Endothelial cell (in vitro differentiated cells): ENCODE measurements at regions not wholly inside any gene's neighbourhood (a gene's known extent, or its start where the extent isn't known, plus 50 kb on each side); places are given as distances from the start of the nearest gene placed in this dataset.
"Not testable (repeated sequence)": the region's sequence is repeated elsewhere in the genome, so short reads cannot be mapped to it uniquely, and the experiment has no call there.

Experiments
- DNase-seq: peaks from one replicate; pipeline ENCODE4 v3.0.0; 2021; ENCODE audit warnings: low spot score
- H3K27ac Mint-ChIP-seq: one replicate; pipeline ENCODE4 v1.8.0; 2021; ENCODE audit warnings: mixed read lengths, inconsistent platforms; ENCODE audit not compliant: unreplicated experiment
- H3K27me3 Mint-ChIP-seq: one replicate; pipeline ENCODE4 v1.8.0; 2021; ENCODE audit warnings: mild to moderate bottlenecking, moderate library complexity, mixed read lengths, inconsistent platforms; ENCODE audit not compliant: unreplicated experiment
- H3K36me3 Mint-ChIP-seq: one replicate; pipeline ENCODE4 v1.8.0; 2021; ENCODE audit warnings: mild to moderate bottlenecking, low read depth, mixed read lengths, inconsistent platforms; ENCODE audit not compliant: unreplicated experiment
- H3K4me1 Mint-ChIP-seq: one replicate; pipeline ENCODE4 v1.8.0; 2021; ENCODE audit warnings: mild to moderate bottlenecking, mixed read lengths, inconsistent platforms; ENCODE audit not compliant: unreplicated experiment
- H3K4me3 Mint-ChIP-seq: one replicate; pipeline ENCODE4 v1.8.0; 2021; ENCODE audit warnings: mild to moderate bottlenecking, mixed read lengths, inconsistent platforms; ENCODE audit not compliant: unreplicated experiment
- H3K9me3 Mint-ChIP-seq: one replicate; pipeline ENCODE4 v1.8.0; 2021; ENCODE audit warnings: mixed read lengths, inconsistent platforms; ENCODE audit not compliant: unreplicated experiment
- CTCF ChIP-seq: fragments of 200-600 bp; sonication (generic); IDR thresholded peaks from one replicate; pipeline ENCODE4 v1.5.0; 2021; ENCODE audit warnings: antibody characterized with exemption; ENCODE audit not compliant: unreplicated experiment

GRCh38 chr1:87428883-87429282, 100.2 kb downstream of the LMO4 start:
- Mint-ChIP-seq H3K4me3 (no peak overlapping the region), H3K27me3 (peaks cover 2% of the 10 kb centered on the region), H3K4me1 (peaks cover 7% of the 10 kb centered on the region), H3K9me3 (no peaks in the 10 kb centered on the region), H3K27ac (no peak overlapping the region), H3K36me3 (no peaks in the 10 kb centered on the region)
- no peak for DNase-seq
- no peak for TF ChIP-seq CTCF

- no peaks in the 10 kb centered on the region for H3K9me3 Mint-ChIP-seq
- H3K36me3 Mint-ChIP-seq = no peaks in the 10 kb centered on the region
- H3K4me3 Mint-ChIP-seq = no peak overlapping the region
- no peaks in the 10 kb centered on the region for H3K27me3 Mint-ChIP-seq
- H3K27ac Mint-ChIP-seq = no peak overlapping the region
- TF ChIP-seq CTCF = no peak
- no peak for DNase-seq
- H3K4me1 Mint-ChIP-seq = peaks cover 6% of the 10 kb centered on the region
Observed at GRCh38 chr1:87432685-87433084, 104.0 kb downstream of the LMO4 start.

GRCh38 chr1:87433101-87433500, 104.4 kb downstream of the LMO4 start:
- not testable (repeated sequence) for H3K4me1 Mint-ChIP-seq, H3K4me3 Mint-ChIP-seq, H3K36me3 Mint-ChIP-seq, H3K9me3 Mint-ChIP-seq, H3K27me3 Mint-ChIP-seq, H3K27ac Mint-ChIP-seq, DNase-seq

- Mint-ChIP-seq H3K9me3 (no peaks in the 10 kb centered on the region), H3K27ac (no peak overlapping the region), H3K4me1 (no peaks in the 10 kb centered on the region), H3K27me3 (no peaks in the 10 kb centered on the region), H3K36me3 (no peaks in the 10 kb centered on the region), H3K4me3 (no peak overlapping the region)
- TF ChIP-seq CTCF = no peak
- no peak for DNase-seq
Observed at GRCh38 chr1:87435484-87435883, 106.8 kb downstream of the LMO4 start.

DNA sequence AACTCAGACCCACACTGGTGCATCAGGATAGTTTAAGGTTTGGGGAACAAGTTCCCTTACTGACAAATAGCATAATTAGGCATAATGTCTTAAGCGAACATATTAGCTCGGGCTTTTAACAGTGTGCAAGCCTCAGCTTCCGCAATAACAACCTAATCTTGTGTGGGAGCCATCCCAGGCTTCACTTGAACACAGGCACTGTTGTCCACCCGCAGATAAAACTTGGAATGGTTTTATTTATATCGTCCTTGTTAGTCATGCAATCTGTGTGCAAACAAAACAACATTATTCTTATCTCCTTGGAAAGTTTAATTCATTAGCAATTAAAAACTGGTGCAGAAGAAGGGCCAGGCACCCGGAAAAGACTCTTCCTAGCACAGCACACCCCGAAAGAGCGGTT, 107.4 kb downstream of the LMO4 start:
- not testable (repeated sequence) for H3K9me3 Mint-ChIP-seq, DNase-seq, H3K4me1 Mint-ChIP-seq, H3K36me3 Mint-ChIP-seq, H3K27ac Mint-ChIP-seq, H3K27me3 Mint-ChIP-seq, H3K4me3 Mint-ChIP-seq

GRCh38 chr1:87436534-87436933, 107.9 kb downstream of the LMO4 start:
- no peaks in the 10 kb centered on the region for H3K4me1 Mint-ChIP-seq
- no peaks in the 10 kb centered on the region for H3K9me3 Mint-ChIP-seq
- no peak for DNase-seq
- H3K27me3 Mint-ChIP-seq = no peaks in the 10 kb centered on the region
- TF ChIP-seq CTCF = no peak
- H3K4me3 Mint-ChIP-seq = no peak overlapping the region
- H3K36me3 Mint-ChIP-seq = no peaks in the 10 kb centered on the region
- no peak overlapping the region for H3K27ac Mint-ChIP-seq
